Adrenal gland (tissue), 9 donors: ENCODE measurements at regions not wholly inside any gene's neighbourhood (a gene's known extent, or its start where the extent isn't known, plus 50 kb on each side); places are given as distances from the start of the nearest gene placed in this dataset.

Source experiments
- DNase-seq, 7 donors: peaks; one replicate each; pipeline ENCODE4 v3.0.0-alpha.2; 2019 to 2020
- H3K27ac ChIP-seq, 5 donors: fragments of 200-600 bp; sonication (generic) in 4 of 5; 1 replicate in 3 of 5; 2 replicates in 2 of 5; pipeline versions ENCODE4 v1.5.1 to v1.8.0; 2016 to 2020; ENCODE audit warnings: mild to moderate bottlenecking in 1 of 5
- H3K27me3 ChIP-seq: fragments of 200-600 bp; 2 replicates; pipeline ENCODE4 v1.8.0; 2021
- H3K36me3 ChIP-seq, 2 donors: fragments of 200-600 bp; replicated peaks in 1 of 2; 1 replicate in 1 of 2; 2 replicates in 1 of 2; pipeline versions ENCODE4 v1.5.1 to v1.8.0; 2018 to 2022
- H3K4me1 ChIP-seq, 2 donors: fragments of 200-600 bp; replicated peaks in 1 of 2; 1 replicate in 1 of 2; 2 replicates in 1 of 2; pipeline versions ENCODE4 v1.5.1 to v1.8.0; 2018 to 2021
- H3K4me3 ChIP-seq, 4 donors: fragments of 200-600 bp; sonication (generic) in 3 of 4; one replicate each; pipeline ENCODE4 v1.5.1; 2016 to 2018
- H3K9me3 ChIP-seq, 3 donors: fragments of 200-600 bp; sonication (generic) in 1 of 3; replicated peaks in 1 of 3; 1 replicate in 2 of 3; 2 replicates in 1 of 3; pipeline versions ENCODE4 v1.5.1 to v1.8.0; 2016 to 2021
- CTCF ChIP-seq, 6 experiments: fragments of 450-650 bp in 4 of 6; fragments of 200-600 bp in 2 of 6; sonication (generic) in 1 of 6; IDR thresholded peaks; 1 replicate in 5 of 6; 2 replicates in 1 of 6; pipeline versions ENCODE4 v1.5.1 to v1.8.0; 2016 to 2021; ENCODE audit warnings: antibody characterized with exemption in 6 of 6, mild to moderate bottlenecking in 2 of 6, moderate library complexity in 1 of 6
- POLR2A ChIP-seq, 2 donors: fragments of 450-650 bp; IDR thresholded peaks; one replicate each; pipeline ENCODE4 v1.6.1; 2017; ENCODE audit warnings: antibody characterized with exemption in 2 of 2, mild to moderate bottlenecking in 2 of 2, moderate library complexity in 1 of 2
- WGBS, 4 donors: extraction: QIAGEN DNeasy Blood & Tissue Kit in 2 of 4; methylation state at CpG; one replicate each; pipeline versions ENCODE4 v1.1.5 to v1.1.7; 2013 to 2017; 5-methylcytosine and 5-hydroxymethylcytosine counted together
- intact Hi-C, 2 donors: fragments of 100-400 bp; cut with DNase I; formaldehyde crosslinking; loops; one replicate each; pipeline versions ENCODE4 v1.14.1 to v1.15.0; 2022 to 2023
- donor health status: healthy with polysubstance abuse.
- donor health status: Bipolar disorder and iron deficiency.
- donor health status: DM: yes; HTN: yes; CAD: no.
- donor health status: DM: no; HTN: no; CAD: no.
- donor health status: DM: no; HTN: no; CAD: no.

GRCh38 chrY:8618302-8618701, 719.0 kb upstream of the TSPY4 start:
- H3K4me3 ChIP-seq: no peak overlapping the region
- H3K4me1 ChIP-seq: no peaks in the 10 kb centered on the region
- no peak overlapping the region for H3K27ac ChIP-seq
- WGBS, 4 donors: 56 to 80% methylated on average over 2 to 4 of the region's 4 CpGs; no CpG with 5 or more reads in 2 of the 4 donors
- intact Hi-C loops: no loop called here
- no peaks in the 10 kb centered on the region for H3K9me3 ChIP-seq
- H3K36me3 ChIP-seq: no peaks in the 10 kb centered on the region
- no peak for DNase-seq
- no peaks in the 10 kb centered on the region for H3K27me3 ChIP-seq
- TF ChIP-seq CTCF (IDR thresholded peaks at IDR 0.05): no peak
- TF ChIP-seq POLR2A (IDR thresholded peaks at IDR 0.05): no peak

- DNase-seq: no peak
- intact Hi-C loops: no loop called here
- Histone ChIP-seq H3K4me1 (no peaks in the 10 kb centered on the region), H3K27ac (no peak overlapping the region), H3K4me3 (no peak overlapping the region), H3K27me3 (no peaks in the 10 kb centered on the region), H3K9me3 (no peaks in the 10 kb centered on the region), H3K36me3 (no peaks in the 10 kb centered on the region)
- no peak for TF ChIP-seq POLR2A (IDR thresholded peaks at IDR 0.05)
- no peak for TF ChIP-seq CTCF (IDR thresholded peaks at IDR 0.05)
- WGBS, 4 donors: 43 to 67% methylated on average over 1 of the region's 1 CpG; no CpG with 5 or more reads in 2 of the 4 donors
Measured at GRCh38 chrY:8622156-8622555, 715.1 kb upstream of the TSPY4 start.

GRCh38 chrY:8622856-8623255, 714.4 kb upstream of the TSPY4 start:
- Histone ChIP-seq H3K27me3 (no peaks in the 10 kb centered on the region), H3K9me3 (no peaks in the 10 kb centered on the region), H3K4me1 (no peaks in the 10 kb centered on the region), H3K4me3 (no peak overlapping the region), H3K27ac (no peak overlapping the region), H3K36me3 (no peaks in the 10 kb centered on the region)
- DNase-seq: no peak
- intact Hi-C loops: no loop called here
- TF ChIP-seq CTCF (IDR thresholded peaks at IDR 0.05) (no peak), POLR2A (IDR thresholded peaks at IDR 0.05) (no peak)
- WGBS, 4 donors: 52 to 63% methylated on average over 6 to 7 of the region's 7 CpGs; no CpG with 5 or more reads in 2 of the 4 donors

- TF ChIP-seq POLR2A (IDR thresholded peaks at IDR 0.05) (no peak), CTCF (IDR thresholded peaks at IDR 0.05) (no peak)
- Histone ChIP-seq H3K4me1 (no peaks in the 10 kb centered on the region), H3K36me3 (no peaks in the 10 kb centered on the region), H3K27ac (no peak overlapping the region), H3K9me3 (no peaks in the 10 kb centered on the region), H3K27me3 (no peaks in the 10 kb centered on the region), H3K4me3 (no peak overlapping the region)
- WGBS, 4 donors: 50 to 65% methylated on average over 1 to 2 of the region's 2 CpGs; no CpG with 5 or more reads in 2 of the 4 donors
- intact Hi-C loops: no loop called here
- no peak for DNase-seq
Measured at GRCh38 chrY:8629636-8630035, 707.6 kb upstream of the TSPY4 start.
